ENCODE measurements at regions not wholly inside any gene's neighbourhood (a gene's known extent, or its start where the extent isn't known, plus 50 kb on each side); places are given as distances from the start of the nearest gene placed in this dataset.

DNA sequence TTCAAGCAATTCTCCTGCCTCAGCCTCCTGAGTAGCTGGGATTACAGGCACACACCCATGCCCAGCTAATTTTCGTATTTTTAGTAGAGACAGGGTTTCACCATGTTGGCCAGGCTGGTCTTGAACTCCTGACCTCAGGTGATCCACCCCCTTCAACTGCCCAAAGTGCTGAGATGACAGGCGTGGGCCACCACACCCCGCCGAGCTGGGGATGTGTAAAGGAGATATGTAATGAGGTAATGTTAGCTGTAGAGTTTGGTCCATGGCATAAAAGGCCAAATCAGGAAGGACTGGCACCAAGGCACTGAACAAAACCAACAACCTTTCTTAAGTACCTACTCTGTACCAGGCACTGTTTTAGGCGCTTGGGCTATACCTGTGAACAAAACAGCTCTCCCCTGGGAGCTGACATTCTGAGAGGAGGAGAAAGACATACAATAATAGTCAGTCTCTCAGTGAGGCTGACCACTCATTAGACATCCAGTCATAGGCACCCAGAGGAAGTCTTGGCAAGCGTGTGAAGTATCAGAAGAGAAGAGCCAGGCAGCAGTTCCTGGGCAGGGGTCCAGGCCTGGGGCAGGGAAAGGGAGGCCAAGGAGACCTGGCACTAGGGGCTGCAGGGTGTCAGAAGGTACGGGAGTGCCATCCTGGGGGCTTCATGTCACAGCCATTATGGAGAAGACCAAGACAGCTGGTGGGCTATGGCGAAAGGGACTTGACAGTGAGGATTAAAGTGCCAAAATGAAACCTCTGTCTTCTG is 164.8 kb upstream of the DTNBP1 start:
- H3F3A ChIP-seq (replicated peaks; ENCODE audit: low read depth) = no peaks in the 10 kb centered on the region
- Mint-ChIP-seq H3K36me3 (ENCODE audit: low read depth) (no peaks in the 10 kb centered on the region), H3K4me3 (no peak overlapping the region), H3K27ac (no peak overlapping the region), H3K4me1 (no peaks in the 10 kb centered on the region), H3K9me3 (no peaks in the 10 kb centered on the region), H3K27me3 (ENCODE audit: insufficient read depth, low read depth, poor library complexity) (peaks cover 3% of the 10 kb centered on the region)
- DNase-seq (ENCODE audit: low spot score) (no peak), ATAC-seq (no peak)
- no peaks in the 10 kb centered on the region for H3K4me1 ChIP-seq (ENCODE audit: insufficient read depth)
- no peak overlapping the region for H3K4me2 ChIP-seq
- H3K79me2 ChIP-seq (replicated peaks; ENCODE audit: insufficient read depth) = no peaks in the 10 kb centered on the region
- H3K27ac ChIP-seq (ENCODE audit: low read depth) = no peak overlapping the region
- no peak overlapping the region for H3K4me3 ChIP-seq
- H3K27me3 ChIP-seq (ENCODE audit: insufficient read depth) = no peaks in the 10 kb centered on the region
- no peak overlapping the region for H2AFZ ChIP-seq
- H4K20me1 ChIP-seq (replicated peaks; ENCODE audit: insufficient read depth) = no peaks in the 10 kb centered on the region
- no peaks in the 10 kb centered on the region for H3K9me2 ChIP-seq (ENCODE audit: insufficient read depth)
- H3K36me3 ChIP-seq (ENCODE audit: insufficient read depth) = no peaks in the 10 kb centered on the region
- TF ChIP-seq NANOG (IDR thresholded peaks at IDR 0.05; ENCODE audit: borderline replicate concordance) (no peak), ZNF114 (CRISPR knock-in tag; IDR thresholded peaks at IDR 0.05) (no peak), POLR2AphosphoS5 (IDR thresholded peaks at IDR 0.05; ENCODE audit: low read depth) (no peak), JUNB (IDR thresholded peaks at IDR 0.05; ENCODE audit: unreplicated experiment) (no peak), EZH2 (IDR thresholded peaks at IDR 0.05; ENCODE audit: low read depth, unreplicated experiment) (no peak), EZH2phosphoT487 (IDR thresholded peaks at IDR 0.05; ENCODE audit: unreplicated experiment) (no peak), STAT1 (IDR thresholded peaks at IDR 0.05; ENCODE audit: unreplicated experiment) (no peak), CREB1 (CRISPR knock-in tag; IDR thresholded peaks at IDR 0.05; ENCODE audit: low read depth) (no peak), ZNF331 (CRISPR knock-in tag; IDR thresholded peaks at IDR 0.05; ENCODE audit: low read depth) (no peak)
- TF ChIP-seq, protein P1, sequence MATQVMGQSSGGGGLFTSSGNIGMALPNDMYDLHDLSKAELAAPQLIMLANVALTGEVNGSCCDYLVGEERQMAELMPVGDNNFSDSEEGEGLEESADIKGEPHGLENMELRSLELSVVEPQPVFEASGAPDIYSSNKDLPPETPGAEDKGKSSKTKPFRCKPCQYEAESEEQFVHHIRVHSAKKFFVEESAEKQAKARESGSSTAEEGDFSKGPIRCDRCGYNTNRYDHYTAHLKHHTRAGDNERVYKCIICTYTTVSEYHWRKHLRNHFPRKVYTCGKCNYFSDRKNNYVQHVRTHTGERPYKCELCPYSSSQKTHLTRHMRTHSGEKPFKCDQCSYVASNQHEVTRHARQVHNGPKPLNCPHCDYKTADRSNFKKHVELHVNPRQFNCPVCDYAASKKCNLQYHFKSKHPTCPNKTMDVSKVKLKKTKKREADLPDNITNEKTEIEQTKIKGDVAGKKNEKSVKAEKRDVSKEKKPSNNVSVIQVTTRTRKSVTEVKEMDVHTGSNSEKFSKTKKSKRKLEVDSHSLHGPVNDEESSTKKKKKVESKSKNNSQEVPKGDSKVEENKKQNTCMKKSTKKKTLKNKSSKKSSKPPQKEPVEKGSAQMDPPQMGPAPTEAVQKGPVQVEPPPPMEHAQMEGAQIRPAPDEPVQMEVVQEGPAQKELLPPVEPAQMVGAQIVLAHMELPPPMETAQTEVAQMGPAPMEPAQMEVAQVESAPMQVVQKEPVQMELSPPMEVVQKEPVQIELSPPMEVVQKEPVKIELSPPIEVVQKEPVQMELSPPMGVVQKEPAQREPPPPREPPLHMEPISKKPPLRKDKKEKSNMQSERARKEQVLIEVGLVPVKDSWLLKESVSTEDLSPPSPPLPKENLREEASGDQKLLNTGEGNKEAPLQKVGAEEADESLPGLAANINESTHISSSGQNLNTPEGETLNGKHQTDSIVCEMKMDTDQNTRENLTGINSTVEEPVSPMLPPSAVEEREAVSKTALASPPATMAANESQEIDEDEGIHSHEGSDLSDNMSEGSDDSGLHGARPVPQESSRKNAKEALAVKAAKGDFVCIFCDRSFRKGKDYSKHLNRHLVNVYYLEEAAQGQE (IDR thresholded peaks at IDR 0.05; ENCODE audit: unreplicated experiment) = no peak
- TF ChIP-seq, protein P2, sequence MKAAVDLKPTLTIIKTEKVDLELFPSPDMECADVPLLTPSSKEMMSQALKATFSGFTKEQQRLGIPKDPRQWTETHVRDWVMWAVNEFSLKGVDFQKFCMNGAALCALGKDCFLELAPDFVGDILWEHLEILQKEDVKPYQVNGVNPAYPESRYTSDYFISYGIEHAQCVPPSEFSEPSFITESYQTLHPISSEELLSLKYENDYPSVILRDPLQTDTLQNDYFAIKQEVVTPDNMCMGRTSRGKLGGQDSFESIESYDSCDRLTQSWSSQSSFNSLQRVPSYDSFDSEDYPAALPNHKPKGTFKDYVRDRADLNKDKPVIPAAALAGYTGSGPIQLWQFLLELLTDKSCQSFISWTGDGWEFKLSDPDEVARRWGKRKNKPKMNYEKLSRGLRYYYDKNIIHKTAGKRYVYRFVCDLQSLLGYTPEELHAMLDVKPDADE (IDR thresholded peaks at IDR 0.05) = no peak
- TF ChIP-seq, protein P3, sequence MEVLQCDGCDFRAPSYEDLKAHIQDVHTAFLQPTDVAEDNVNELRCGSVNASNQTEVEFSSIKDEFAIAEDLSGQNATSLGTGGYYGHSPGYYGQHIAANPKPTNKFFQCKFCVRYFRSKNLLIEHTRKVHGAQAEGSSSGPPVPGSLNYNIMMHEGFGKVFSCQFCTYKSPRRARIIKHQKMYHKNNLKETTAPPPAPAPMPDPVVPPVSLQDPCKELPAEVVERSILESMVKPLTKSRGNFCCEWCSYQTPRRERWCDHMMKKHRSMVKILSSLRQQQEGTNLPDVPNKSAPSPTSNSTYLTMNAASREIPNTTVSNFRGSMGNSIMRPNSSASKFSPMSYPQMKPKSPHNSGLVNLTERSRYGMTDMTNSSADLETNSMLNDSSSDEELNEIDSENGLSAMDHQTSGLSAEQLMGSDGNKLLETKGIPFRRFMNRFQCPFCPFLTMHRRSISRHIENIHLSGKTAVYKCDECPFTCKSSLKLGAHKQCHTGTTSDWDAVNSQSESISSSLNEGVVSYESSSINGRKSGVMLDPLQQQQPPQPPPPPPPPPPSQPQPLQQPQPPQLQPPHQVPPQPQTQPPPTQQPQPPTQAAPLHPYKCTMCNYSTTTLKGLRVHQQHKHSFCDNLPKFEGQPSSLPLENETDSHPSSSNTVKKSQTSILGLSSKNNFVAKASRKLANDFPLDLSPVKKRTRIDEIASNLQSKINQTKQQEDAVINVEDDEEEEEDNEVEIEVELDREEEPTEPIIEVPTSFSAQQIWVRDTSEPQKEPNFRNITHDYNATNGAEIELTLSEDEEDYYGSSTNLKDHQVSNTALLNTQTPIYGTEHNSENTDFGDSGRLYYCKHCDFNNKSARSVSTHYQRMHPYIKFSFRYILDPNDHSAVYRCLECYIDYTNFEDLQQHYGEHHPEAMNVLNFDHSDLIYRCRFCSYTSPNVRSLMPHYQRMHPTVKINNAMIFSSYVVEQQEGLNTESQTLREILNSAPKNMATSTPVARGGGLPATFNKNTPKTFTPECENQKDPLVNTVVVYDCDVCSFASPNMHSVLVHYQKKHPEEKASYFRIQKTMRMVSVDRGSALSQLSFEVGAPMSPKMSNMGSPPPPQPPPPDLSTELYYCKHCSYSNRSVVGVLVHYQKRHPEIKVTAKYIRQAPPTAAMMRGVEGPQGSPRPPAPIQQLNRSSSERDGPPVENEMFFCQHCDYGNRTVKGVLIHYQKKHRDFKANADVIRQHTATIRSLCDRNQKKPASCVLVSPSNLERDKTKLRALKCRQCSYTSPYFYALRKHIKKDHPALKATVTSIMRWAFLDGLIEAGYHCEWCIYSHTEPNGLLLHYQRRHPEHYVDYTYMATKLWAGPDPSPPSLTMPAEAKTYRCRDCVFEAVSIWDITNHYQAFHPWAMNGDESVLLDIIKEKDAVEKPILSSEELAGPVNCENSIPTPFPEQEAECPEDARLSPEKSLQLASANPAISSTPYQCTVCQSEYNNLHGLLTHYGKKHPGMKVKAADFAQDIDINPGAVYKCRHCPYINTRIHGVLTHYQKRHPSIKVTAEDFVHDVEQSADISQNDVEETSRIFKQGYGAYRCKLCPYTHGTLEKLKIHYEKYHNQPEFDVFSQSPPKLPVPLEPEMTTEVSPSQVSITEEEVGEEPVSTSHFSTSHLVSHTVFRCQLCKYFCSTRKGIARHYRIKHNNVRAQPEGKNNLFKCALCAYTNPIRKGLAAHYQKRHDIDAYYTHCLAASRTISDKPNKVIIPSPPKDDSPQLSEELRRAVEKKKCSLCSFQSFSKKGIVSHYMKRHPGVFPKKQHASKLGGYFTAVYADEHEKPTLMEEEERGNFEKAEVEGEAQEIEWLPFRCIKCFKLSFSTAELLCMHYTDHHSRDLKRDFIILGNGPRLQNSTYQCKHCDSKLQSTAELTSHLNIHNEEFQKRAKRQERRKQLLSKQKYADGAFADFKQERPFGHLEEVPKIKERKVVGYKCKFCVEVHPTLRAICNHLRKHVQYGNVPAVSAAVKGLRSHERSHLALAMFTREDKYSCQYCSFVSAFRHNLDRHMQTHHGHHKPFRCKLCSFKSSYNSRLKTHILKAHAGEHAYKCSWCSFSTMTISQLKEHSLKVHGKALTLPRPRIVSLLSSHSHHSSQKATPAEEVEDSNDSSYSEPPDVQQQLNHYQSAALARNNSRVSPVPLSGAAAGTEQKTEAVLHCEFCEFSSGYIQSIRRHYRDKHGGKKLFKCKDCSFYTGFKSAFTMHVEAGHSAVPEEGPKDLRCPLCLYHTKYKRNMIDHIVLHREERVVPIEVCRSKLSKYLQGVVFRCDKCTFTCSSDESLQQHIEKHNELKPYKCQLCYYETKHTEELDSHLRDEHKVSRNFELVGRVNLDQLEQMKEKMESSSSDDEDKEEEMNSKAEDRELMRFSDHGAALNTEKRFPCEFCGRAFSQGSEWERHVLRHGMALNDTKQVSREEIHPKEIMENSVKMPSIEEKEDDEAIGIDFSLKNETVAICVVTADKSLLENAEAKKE (CRISPR knock-in tag; IDR thresholded peaks at IDR 0.05) = no peak
- TF ChIP-seq, protein P4, sequence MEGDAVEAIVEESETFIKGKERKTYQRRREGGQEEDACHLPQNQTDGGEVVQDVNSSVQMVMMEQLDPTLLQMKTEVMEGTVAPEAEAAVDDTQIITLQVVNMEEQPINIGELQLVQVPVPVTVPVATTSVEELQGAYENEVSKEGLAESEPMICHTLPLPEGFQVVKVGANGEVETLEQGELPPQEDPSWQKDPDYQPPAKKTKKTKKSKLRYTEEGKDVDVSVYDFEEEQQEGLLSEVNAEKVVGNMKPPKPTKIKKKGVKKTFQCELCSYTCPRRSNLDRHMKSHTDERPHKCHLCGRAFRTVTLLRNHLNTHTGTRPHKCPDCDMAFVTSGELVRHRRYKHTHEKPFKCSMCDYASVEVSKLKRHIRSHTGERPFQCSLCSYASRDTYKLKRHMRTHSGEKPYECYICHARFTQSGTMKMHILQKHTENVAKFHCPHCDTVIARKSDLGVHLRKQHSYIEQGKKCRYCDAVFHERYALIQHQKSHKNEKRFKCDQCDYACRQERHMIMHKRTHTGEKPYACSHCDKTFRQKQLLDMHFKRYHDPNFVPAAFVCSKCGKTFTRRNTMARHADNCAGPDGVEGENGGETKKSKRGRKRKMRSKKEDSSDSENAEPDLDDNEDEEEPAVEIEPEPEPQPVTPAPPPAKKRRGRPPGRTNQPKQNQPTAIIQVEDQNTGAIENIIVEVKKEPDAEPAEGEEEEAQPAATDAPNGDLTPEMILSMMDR (conservative IDR thresholded peaks at IDR 0.05; ENCODE audit: low read depth in 2 of 2) = no peak
